ENCODE measurements at regions not wholly inside any gene's neighbourhood (a gene's known extent, or its start where the extent isn't known, plus 50 kb on each side); places are given as distances from the start of the nearest gene placed in this dataset.

DNA sequence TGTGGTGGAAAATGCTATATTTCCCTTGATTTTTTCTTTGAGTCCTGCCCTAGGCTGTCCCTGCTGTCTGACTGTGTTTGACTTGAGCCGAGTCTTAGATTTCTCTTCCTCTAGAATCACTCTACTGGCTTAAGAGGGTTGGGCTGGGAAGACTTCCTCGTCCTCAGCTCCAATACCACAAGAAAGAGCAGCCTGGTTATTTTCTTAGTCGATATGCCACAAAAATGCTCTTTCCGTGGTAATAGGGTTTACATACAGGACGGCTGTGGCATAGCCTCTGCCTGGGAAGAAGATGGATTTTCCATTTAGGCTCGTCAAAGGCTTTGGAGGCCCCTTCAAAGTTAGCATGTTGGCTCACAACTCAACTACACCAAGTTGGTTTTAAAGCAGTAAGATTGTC, 212.0 kb upstream of the IGFBP3 start:
- ChIA-PET CTCF (interaction anchor here (0.8 to 1.4 kb wide), 2 partner anchors 210 to 215 kb away, joined by 3 read pairs; no protein-coding TSS in a partner anchor), POLR2A (no interaction called here)
- TF ChIP-seq HDGF (IDR thresholded peaks at IDR 0.05; ENCODE audit: borderline replicate concordance): no peak
- TF ChIP-seq FOXK2 (IDR thresholded peaks at IDR 0.05): no peak
- TF ChIP-seq BHLHE40 (IDR thresholded peaks at IDR 0.05; ENCODE audit: borderline replicate concordance): no peak
- DNase-seq (ENCODE audit: extremely low spot score): no peak

DNA sequence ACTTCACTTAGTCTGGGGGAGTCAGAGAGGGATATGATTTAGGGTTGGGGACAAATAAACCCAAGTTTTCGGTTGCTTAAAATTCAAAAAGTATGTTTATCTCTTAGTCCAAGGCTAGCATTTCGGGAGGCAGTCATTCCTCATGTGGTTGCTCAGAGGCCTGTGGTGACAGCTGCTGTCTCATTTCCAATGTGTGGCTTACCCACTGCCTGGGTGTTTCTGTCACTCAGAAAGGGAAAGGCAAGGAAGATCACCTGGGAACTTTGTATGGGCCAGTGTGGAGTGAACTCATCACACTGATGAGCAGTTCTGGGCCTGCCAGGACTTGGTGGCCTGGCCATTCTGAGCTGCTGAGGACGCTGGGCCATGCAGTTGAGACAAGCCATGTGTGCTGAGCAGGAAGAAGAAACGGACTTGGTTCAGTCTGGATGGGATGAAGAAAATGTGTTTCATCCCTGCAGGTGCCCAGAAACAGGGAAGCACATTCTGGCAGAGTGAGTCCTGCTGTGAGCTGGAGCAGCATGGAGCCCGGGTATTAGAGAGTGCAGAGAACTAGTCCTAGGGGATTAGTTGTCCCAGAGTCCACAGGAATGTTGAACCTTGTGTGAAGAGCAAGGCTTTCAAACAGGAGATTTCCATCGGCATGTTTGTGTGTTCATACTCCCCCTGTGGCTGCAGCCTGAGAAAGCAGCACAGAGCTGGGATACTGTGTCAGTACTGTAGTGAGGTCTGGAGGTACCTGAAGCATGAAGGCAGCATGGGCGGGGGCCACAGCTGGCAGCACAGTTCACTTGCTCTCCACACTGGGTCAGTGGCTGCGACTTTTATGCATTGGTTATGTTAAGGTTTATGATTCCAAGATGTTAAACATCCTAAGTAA, 211.1 kb upstream of the IGFBP3 start:
- DNase-seq (ENCODE audit: extremely low spot score): no peak
- CTCF ChIA-PET: interaction anchor here (0.6 to 1.4 kb wide), 3 partner anchors 153 to 214 kb away, joined by 3 to 4 read pairs (median 3); no protein-coding TSS in a partner anchor
- TF ChIP-seq SUZ12 (IDR thresholded peaks at IDR 0.05) (no peak), LEF1 (IDR thresholded peaks at IDR 0.05; ENCODE audit: borderline replicate concordance) (no peak), TARDBP (IDR thresholded peaks at IDR 0.05) (no peak), HDGF (IDR thresholded peaks at IDR 0.05; ENCODE audit: borderline replicate concordance) (no peak), SP1 (IDR thresholded peaks at IDR 0.05) (no peak), FOXA1 (IDR thresholded peaks at IDR 0.05) (no peak), FOXK2 (IDR thresholded peaks at IDR 0.05) (no peak), BHLHE40 (IDR thresholded peaks at IDR 0.05; ENCODE audit: borderline replicate concordance) (no peak), CTBP1 (IDR thresholded peaks at IDR 0.05; ENCODE audit: borderline replicate concordance) (no peak), ZNF384 (IDR thresholded peaks at IDR 0.05) (no peak), L3MBTL2 (conservative IDR thresholded peaks at IDR 0.05) (no peak)
- TF ChIP-seq, protein P1, sequence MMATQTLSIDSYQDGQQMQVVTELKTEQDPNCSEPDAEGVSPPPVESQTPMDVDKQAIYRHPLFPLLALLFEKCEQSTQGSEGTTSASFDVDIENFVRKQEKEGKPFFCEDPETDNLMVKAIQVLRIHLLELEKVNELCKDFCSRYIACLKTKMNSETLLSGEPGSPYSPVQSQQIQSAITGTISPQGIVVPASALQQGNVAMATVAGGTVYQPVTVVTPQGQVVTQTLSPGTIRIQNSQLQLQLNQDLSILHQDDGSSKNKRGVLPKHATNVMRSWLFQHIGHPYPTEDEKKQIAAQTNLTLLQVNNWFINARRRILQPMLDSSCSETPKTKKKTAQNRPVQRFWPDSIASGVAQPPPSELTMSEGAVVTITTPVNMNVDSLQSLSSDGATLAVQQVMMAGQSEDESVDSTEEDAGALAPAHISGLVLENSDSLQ (IDR thresholded peaks at IDR 0.05): no peak
- POLR2A ChIA-PET: no interaction called here

DNA sequence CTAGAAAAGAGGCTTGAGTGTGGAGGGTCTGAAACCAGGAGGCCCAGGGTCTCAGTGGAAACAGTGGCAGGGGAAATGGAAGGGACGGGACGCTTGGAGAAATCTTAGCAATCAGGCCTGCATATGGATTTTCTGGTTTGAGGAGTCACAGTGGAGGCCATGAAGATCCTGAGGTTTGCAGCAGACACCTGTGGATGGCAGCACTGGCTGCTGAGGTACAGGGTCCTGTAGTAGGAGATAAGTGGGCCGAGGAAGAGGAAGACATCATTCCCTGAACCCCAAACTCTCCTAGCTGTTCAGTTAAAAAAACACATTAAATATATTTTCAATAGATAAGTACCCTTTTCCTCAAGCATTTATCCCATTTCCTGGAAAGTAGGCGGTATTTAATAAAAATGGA, 208.8 kb upstream of the IGFBP3 start:
- ChIA-PET POLR2A (no interaction called here), CTCF (interaction anchor here (1.0 to 1.8 kb wide), 3 partner anchors 9 to 221 kb away, joined by 3 to 4 read pairs (median 4); no protein-coding TSS in a partner anchor)
- DNase-seq (ENCODE audit: extremely low spot score): peak; percentile 11
- TF ChIP-seq FOXA1 (IDR thresholded peaks at IDR 0.05) (no peak), ELF4 (IDR thresholded peaks at IDR 0.05) (no peak), BHLHE40 (IDR thresholded peaks at IDR 0.05; ENCODE audit: borderline replicate concordance) (no peak), SP1 (IDR thresholded peaks at IDR 0.05) (no peak), CTBP1 (IDR thresholded peaks at IDR 0.05; ENCODE audit: borderline replicate concordance) (no peak), NFRKB (IDR thresholded peaks at IDR 0.05) (no peak), ARNT (IDR thresholded peaks at IDR 0.05) (no peak), TARDBP (IDR thresholded peaks at IDR 0.05) (no peak), FOXK2 (IDR thresholded peaks at IDR 0.05) (no peak), FOXM1 (IDR thresholded peaks at IDR 0.05; ENCODE audit: borderline replicate concordance) (no peak), ZNF384 (IDR thresholded peaks at IDR 0.05) (no peak)
- TF ChIP-seq, protein P1 (IDR thresholded peaks at IDR 0.05): no peak

DNA sequence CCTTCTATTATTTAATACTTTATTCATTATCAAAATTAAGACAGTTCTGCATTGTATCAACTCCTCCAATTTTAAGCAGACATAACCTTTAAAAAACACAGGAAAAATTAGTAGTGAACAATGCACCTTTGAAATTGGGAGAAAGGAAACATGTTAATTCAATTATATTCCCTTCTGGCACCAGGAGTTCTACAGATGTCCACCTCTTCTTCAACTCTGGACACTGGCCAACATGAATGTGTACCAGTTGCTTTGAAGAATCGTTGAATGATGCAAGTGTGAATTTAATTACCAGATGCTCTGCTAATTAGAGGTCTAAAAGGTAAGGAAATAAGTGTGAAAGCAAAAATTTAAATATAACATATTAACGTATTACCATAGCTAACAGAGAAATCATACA, 206.7 kb upstream of the IGFBP3 start:
- DNase-seq (ENCODE audit: extremely low spot score): no peak
- POLR2A ChIA-PET: no interaction called here
- TF ChIP-seq L3MBTL2 (conservative IDR thresholded peaks at IDR 0.05) (no peak), ELF4 (IDR thresholded peaks at IDR 0.05) (no peak), FOXK2 (IDR thresholded peaks at IDR 0.05) (no peak), FOXA1 (IDR thresholded peaks at IDR 0.05) (no peak), CTBP1 (IDR thresholded peaks at IDR 0.05; ENCODE audit: borderline replicate concordance) (no peak), TARDBP (IDR thresholded peaks at IDR 0.05) (no peak), NFRKB (IDR thresholded peaks at IDR 0.05) (no peak), ARNT (IDR thresholded peaks at IDR 0.05) (no peak), SP1 (IDR thresholded peaks at IDR 0.05) (no peak), BHLHE40 (IDR thresholded peaks at IDR 0.05; ENCODE audit: borderline replicate concordance) (no peak), FOXM1 (IDR thresholded peaks at IDR 0.05; ENCODE audit: borderline replicate concordance) (no peak), SUZ12 (IDR thresholded peaks at IDR 0.05) (no peak)
- TF ChIP-seq, protein P1 (IDR thresholded peaks at IDR 0.05): no peak
- CTCF ChIA-PET: interaction anchor here (0.6 kb wide), 1 partner anchor 32 kb away, joined by 4 read pairs; no protein-coding TSS in a partner anchor

DNA sequence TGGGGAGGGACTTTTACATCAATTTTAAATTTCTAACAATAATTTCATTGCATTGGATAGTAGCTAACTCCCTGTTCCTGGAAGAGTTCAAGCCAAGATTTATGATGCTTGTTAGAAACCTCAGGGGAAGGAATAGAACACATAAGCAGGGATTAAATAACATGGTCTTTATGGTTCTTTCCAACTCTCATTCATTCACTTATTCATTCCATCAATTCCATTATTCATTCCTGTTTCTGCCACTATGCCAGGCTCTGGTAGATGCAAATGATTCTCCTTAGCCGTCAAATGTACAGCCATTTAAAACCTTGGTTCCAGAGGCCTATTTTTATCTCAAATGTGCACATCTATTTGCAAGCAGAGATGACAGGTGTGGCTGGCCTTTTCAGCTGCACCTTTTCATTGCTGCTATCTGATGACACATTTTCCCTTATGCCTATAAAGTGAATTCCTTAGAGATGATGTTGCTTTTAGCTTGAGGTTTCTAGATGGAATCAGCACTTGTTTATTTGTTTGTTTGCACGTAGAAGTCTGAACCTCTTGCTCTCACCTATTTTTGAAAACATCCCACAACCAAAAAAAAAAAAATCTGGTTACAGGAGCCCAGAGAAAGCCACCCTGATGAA, 205.7 kb upstream of the IGFBP3 start:
- no peak for DNase-seq (ENCODE audit: extremely low spot score)
- no peak for TF ChIP-seq FOXK2 (IDR thresholded peaks at IDR 0.05)
- TF ChIP-seq ZNF384 (IDR thresholded peaks at IDR 0.05): no peak
- TF ChIP-seq NFRKB (IDR thresholded peaks at IDR 0.05): no peak
- no peak for TF ChIP-seq BHLHE40 (IDR thresholded peaks at IDR 0.05; ENCODE audit: borderline replicate concordance)
- TF ChIP-seq CTBP1 (IDR thresholded peaks at IDR 0.05; ENCODE audit: borderline replicate concordance): no peak
- no peak for TF ChIP-seq LEF1 (IDR thresholded peaks at IDR 0.05; ENCODE audit: borderline replicate concordance)
- TF ChIP-seq ARNT (IDR thresholded peaks at IDR 0.05): no peak
- no peak for TF ChIP-seq SUZ12 (IDR thresholded peaks at IDR 0.05)
- TF ChIP-seq ELF4 (IDR thresholded peaks at IDR 0.05): no peak
- TF ChIP-seq, protein P1 (IDR thresholded peaks at IDR 0.05): no peak
- TF ChIP-seq FOXM1 (IDR thresholded peaks at IDR 0.05; ENCODE audit: borderline replicate concordance): no peak
- TF ChIP-seq HDGF (IDR thresholded peaks at IDR 0.05; ENCODE audit: borderline replicate concordance): no peak
- no peak for TF ChIP-seq TARDBP (IDR thresholded peaks at IDR 0.05)
- TF ChIP-seq SP1 (IDR thresholded peaks at IDR 0.05): no peak
- TF ChIP-seq L3MBTL2 (conservative IDR thresholded peaks at IDR 0.05): no peak
- no peak for TF ChIP-seq FOXA1 (IDR thresholded peaks at IDR 0.05)
- ChIA-PET CTCF (no interaction called here), POLR2A (no interaction called here)

All from HEK293T (cell line).